ENCODE measurements at regions not wholly inside any gene's neighbourhood (a gene's known extent, or its start where the extent isn't known, plus 50 kb on each side); places are given as distances from the start of the nearest gene placed in this dataset.

- no peak for TF ChIP-seq EZH2phosphoT487 (IDR thresholded peaks at IDR 0.05; ENCODE audit: insufficient read depth, low read depth)
- no peak for TF ChIP-seq EZH2 (IDR thresholded peaks at IDR 0.05; ENCODE audit: insufficient read depth, poor library complexity, severe bottlenecking)
Measured at GRCh38 chr4:25524663-25525062, 131.0 kb upstream of the SLC34A2 start.

All from GM23248 (cell line).